ENCODE measurements at regions not wholly inside any gene's neighbourhood (a gene's known extent, or its start where the extent isn't known, plus 50 kb on each side); places are given as distances from the start of the nearest gene placed in this dataset.

GRCh38 chr6:99016355-99016754 lies 68.6 kb upstream of the FBXL4 start:
- Histone ChIP-seq H3K4me1 (no peaks in the 10 kb centered on the region), H3K27ac (no peak overlapping the region), H3K36me3 (no peaks in the 10 kb centered on the region), H3K4me3 (no peak overlapping the region), H3K27me3 (no peaks in the 10 kb centered on the region), H3K9me3 (no peaks in the 10 kb centered on the region)
- WGBS, 2 donors (ENCODE audit: low coverage in 1 of 2), result 63% methylated on average over 1 of the region's 1 CpG; no CpG with 5 or more reads in 1 of the 2 donors
- intact Hi-C loops (cut with DNase I; ENCODE audit: low total_unique reads) (no loop called here), in situ Hi-C loops (cut with MboI; ENCODE audit: low pct_ligation_motif_present in 1 of 4, low pct_unique_long_range_greater_than_20kb in 1 of 4, low sequenced_read_pairs in 3 of 4) (no loop called here)
- DNase-seq, result no peak
- TF ChIP-seq EP300 (IDR thresholded peaks at IDR 0.05; ENCODE audit: low read depth) (no peak), POLR2A (IDR thresholded peaks at IDR 0.05) (no peak), POLR2AphosphoS5 (IDR thresholded peaks at IDR 0.05) (no peak), CTCF (IDR thresholded peaks at IDR 0.05) (no peak)

- Histone ChIP-seq H3K9me3 (no peaks in the 10 kb centered on the region), H3K27me3 (no peaks in the 10 kb centered on the region), H3K4me3 (no peak overlapping the region), H3K4me1 (no peaks in the 10 kb centered on the region), H3K27ac (no peak overlapping the region), H3K36me3 (no peaks in the 10 kb centered on the region)
- no peak for TF ChIP-seq EP300 (IDR thresholded peaks at IDR 0.05; ENCODE audit: low read depth)
- TF ChIP-seq POLR2A (IDR thresholded peaks at IDR 0.05), result no peak
- no peak for TF ChIP-seq CTCF (IDR thresholded peaks at IDR 0.05)
- TF ChIP-seq POLR2AphosphoS5 (IDR thresholded peaks at IDR 0.05), result no peak
- DNase-seq, result no peak
- in situ Hi-C loops (cut with MboI; ENCODE audit: low pct_ligation_motif_present in 1 of 4, low pct_unique_long_range_greater_than_20kb in 1 of 4, low sequenced_read_pairs in 3 of 4) (no loop called here), intact Hi-C loops (cut with DNase I; ENCODE audit: low total_unique reads) (no loop called here)
- WGBS, 2 donors (ENCODE audit: low coverage in 1 of 2), result 21 to 40% methylated on average over 1 of the region's 1 CpG
Measured at GRCh38 chr6:99014061-99014460, 66.3 kb upstream of the FBXL4 start.

GRCh38 chr6:99013661-99014060 lies 65.9 kb upstream of the FBXL4 start:
- no peak overlapping the region for H3K27ac ChIP-seq
- WGBS, 2 donors (ENCODE audit: low coverage in 1 of 2), result 56 to 64% methylated on average over 3 of the region's 3 CpGs
- in situ Hi-C loops (cut with MboI; ENCODE audit: low pct_ligation_motif_present in 1 of 4, low pct_unique_long_range_greater_than_20kb in 1 of 4, low sequenced_read_pairs in 3 of 4), result no loop called here

GRCh38 chr6:99013145-99013544 lies 65.4 kb upstream of the FBXL4 start:
- Histone ChIP-seq H3K27ac (no peak overlapping the region), H3K27me3 (no peaks in the 10 kb centered on the region), H3K36me3 (no peaks in the 10 kb centered on the region), H3K4me3 (no peak overlapping the region), H3K9me3 (no peaks in the 10 kb centered on the region), H3K4me1 (no peaks in the 10 kb centered on the region)
- in situ Hi-C loops (cut with MboI; ENCODE audit: low pct_ligation_motif_present in 1 of 4, low pct_unique_long_range_greater_than_20kb in 1 of 4, low sequenced_read_pairs in 3 of 4), result no loop called here
- intact Hi-C loops (cut with DNase I; ENCODE audit: low total_unique reads), result no loop called here
- no peak for DNase-seq
- WGBS, 2 donors (ENCODE audit: low coverage in 1 of 2), result 60 to 69% methylated on average over 2 of the region's 2 CpGs
- TF ChIP-seq CTCF (IDR thresholded peaks at IDR 0.05) (no peak), EP300 (IDR thresholded peaks at IDR 0.05; ENCODE audit: low read depth) (no peak), POLR2A (IDR thresholded peaks at IDR 0.05) (no peak), POLR2AphosphoS5 (IDR thresholded peaks at IDR 0.05) (no peak)

More at GRCh38 chr6:99013661-99014060, 65.9 kb upstream of the FBXL4 start:
- no peaks in the 10 kb centered on the region for H3K9me3 ChIP-seq
- H3K27me3 ChIP-seq, result no peaks in the 10 kb centered on the region
- H3K36me3 ChIP-seq, result no peaks in the 10 kb centered on the region
- TF ChIP-seq EP300 (IDR thresholded peaks at IDR 0.05; ENCODE audit: low read depth), result no peak
- no peak for TF ChIP-seq CTCF (IDR thresholded peaks at IDR 0.05)
- no peak for TF ChIP-seq POLR2A (IDR thresholded peaks at IDR 0.05)
- TF ChIP-seq POLR2AphosphoS5 (IDR thresholded peaks at IDR 0.05), result no peak
- H3K4me1 ChIP-seq, result no peaks in the 10 kb centered on the region
- intact Hi-C loops (cut with DNase I; ENCODE audit: low total_unique reads), result no loop called here
- DNase-seq, result no peak
- no peak overlapping the region for H3K4me3 ChIP-seq

All from transverse colon (tissue), 4 donors.